K562 (cell line): ENCODE measurements at regions not wholly inside any gene's neighbourhood (a gene's known extent, or its start where the extent isn't known, plus 50 kb on each side); places are given as distances from the start of the nearest gene placed in this dataset.

Experiments
- ATAC-seq: fragments of 200-7000 bp; cut with Tn5 transposase; 3 replicates; pipeline ENCODE4 v1.9.1; 2020; ENCODE audit warnings: moderate library complexity
- BruUV-seq: library from RNA; stranded (reverse); fragments of 400-500 nt; replicated peaks from 2 replicates; lab custom pipeline; 2021; lab: Mats Ljungman, UMichigan
- CTCF ChIA-PET: fragments of 300-600 bp; formaldehyde crosslinking; extraction: SDS; loops from one replicate; lab custom pipeline; 2021; ENCODE audit warnings: low intra/inter-chr PET ratio; lab: Yijun Ruan, JAX
- POLR2A ChIA-PET: fragments of 300-600, 350-650 bp; sonication (Branson Sonifier 250); formaldehyde crosslinking; extraction: SDS; loops from one replicate; lab custom pipeline; 2021; ENCODE audit warnings: antibody characterized with exemption, inconsistent platforms; lab: Yijun Ruan, JAX
- DNase-seq, 4 experiments: peaks; one replicate each; pipeline versions ENCODE4 v3.0.0 to v3.0.0-alpha.2; 2011 to 2018; ENCODE audit warnings: low spot score in 3 of 4, mixed read lengths in 3 of 4; ENCODE audit errors: extremely low read depth in 1 of 4
- FAIRE-seq: peaks from 2 replicates; lab custom pipeline; 2011; peaks lifted over from hg19 to GRCh38; lab: Jason Lieb, UNC
- H2AFZ ChIP-seq: 2 replicates; pipeline ENCODE4 v1.6.0; 2011; ENCODE audit warnings: low read depth, low read length, control low read depth, inconsistent platforms
- H3K27ac ChIP-seq: fragments of 200-600 bp; 3 replicates; pipeline ENCODE4 v1.8.0; 2011; ENCODE audit warnings: low read depth, mild to moderate bottlenecking, control low read depth, inconsistent platforms, low read length, moderate library complexity, mixed read lengths; ENCODE audit errors: extremely low read depth
- H3K27me3 ChIP-seq, 2 experiments: fragments of 300-600 bp in 1 of 2; 2 replicates in 1 of 2; 3 replicates in 1 of 2; pipeline versions ENCODE4 v1.6.0 to v1.8.0; 2011; ENCODE audit warnings: inconsistent platforms in 2 of 2, low read length in 2 of 2, mild to moderate bottlenecking in 1 of 2, mixed read lengths in 1 of 2, moderate library complexity in 1 of 2; ENCODE audit not compliant: control insufficient read depth in 2 of 2, insufficient read depth in 2 of 2
- H3K36me3 ChIP-seq: fragments of 300-600 bp; 3 replicates; pipeline ENCODE4 v1.8.0; 2011; ENCODE audit warnings: mild to moderate bottlenecking, low read length, inconsistent platforms; ENCODE audit not compliant: control insufficient read depth, insufficient read depth
- H3K4me1 ChIP-seq, 2 experiments: fragments of 200-600 bp in 1 of 2; replicated peaks in 1 of 2; 2 replicates in 1 of 2; 3 replicates in 1 of 2; pipeline versions ENCODE4 v1.5.1 to v1.8.0; 2011; ENCODE audit warnings: inconsistent platforms in 2 of 2, low read length in 2 of 2, mild to moderate bottlenecking in 1 of 2, mixed read lengths in 1 of 2, moderate library complexity in 1 of 2; ENCODE audit not compliant: control insufficient read depth in 2 of 2, insufficient read depth in 2 of 2
- H3K4me2 ChIP-seq: 2 replicates; pipeline ENCODE4 v1.6.1; 2011; ENCODE audit warnings: low read length, control low read depth, inconsistent platforms, mixed read lengths; ENCODE audit not compliant: insufficient read depth
- H3K4me3 ChIP-seq: fragments of 200-600 bp; sonication (generic), shearing (Covaris generic); 2 replicates; pipeline ENCODE4 v1.5.1; 2016; ENCODE audit warnings: control low read depth, inconsistent platforms
- H3K79me2 ChIP-seq: fragments of 200-600 bp; 3 replicates; pipeline ENCODE4 v1.8.0; 2011; ENCODE audit warnings: low read length, inconsistent platforms; ENCODE audit not compliant: control insufficient read depth, insufficient read depth
- H3K9ac ChIP-seq, 2 experiments: 2 replicates each; pipeline versions ENCODE4 v1.6.0 to v1.6.1; 2011; ENCODE audit warnings: low read depth in 2 of 2, low read length in 2 of 2, control low read depth in 1 of 2, inconsistent platforms in 1 of 2, mild to moderate bottlenecking in 1 of 2, mixed read lengths in 1 of 2; ENCODE audit not compliant: insufficient read depth in 1 of 2
- H3K9me1 ChIP-seq: one replicate; pipeline ENCODE4 v1.6.0; 2011; ENCODE audit warnings: inconsistent platforms, mild to moderate bottlenecking, low read length, moderate library complexity; ENCODE audit not compliant: control insufficient read depth, insufficient read depth
- H3K9me3 ChIP-seq: replicated peaks from 2 replicates; pipeline ENCODE4 v1.5.1; 2011; ENCODE audit warnings: low read depth, low read length, inconsistent platforms; ENCODE audit not compliant: control insufficient read depth, insufficient read depth
- H4K20me1 ChIP-seq: replicated peaks from 2 replicates; pipeline ENCODE4 v1.6.1; 2011; ENCODE audit warnings: low read length, inconsistent platforms, mixed read lengths; ENCODE audit not compliant: control insufficient read depth, insufficient read depth
- C11orf30 ChIP-seq: fragments of 450-650 bp; IDR thresholded peaks from 2 replicates; pipeline ENCODE4 v1.6.1; 2016; ENCODE audit warnings: low read depth, mild to moderate bottlenecking
- HOXB6 ChIP-seq: fragments of 250-450 bp; sonication (Bioruptor Pico); IDR thresholded peaks from 2 replicates; pipeline ENCODE4 v1.5.1; 2022; ENCODE audit warnings: mild to moderate bottlenecking, borderline replicate concordance
- NCOA4 ChIP-seq: fragments of 450-650 bp; IDR thresholded peaks from 2 replicates; pipeline ENCODE4 v1.6.1; 2018; ENCODE audit warnings: mild to moderate bottlenecking; ENCODE audit not compliant: partially characterized antibody
- NFIC ChIP-seq: fragments of 450-650 bp; IDR thresholded peaks from 2 replicates; pipeline ENCODE4 v1.6.1; 2017; ENCODE audit warnings: mild to moderate bottlenecking, inconsistent platforms
- NFIX ChIP-seq: fragments of 250-450 bp; sonication (Bioruptor Pico); IDR thresholded peaks from 2 replicates; pipeline ENCODE4 v1.4.0; 2020; ENCODE audit warnings: low read depth, mild to moderate bottlenecking, moderate library complexity
- POLR3G ChIP-seq: IDR thresholded peaks from 2 replicates; pipeline ENCODE4 v1.6.1; 2011; ENCODE audit not compliant: insufficient read length, insufficient replicate concordance; ENCODE audit errors: extremely low read depth
- RFX7 ChIP-seq: fragments of 250-450 bp; sonication (Bioruptor Pico); IDR thresholded peaks from 2 replicates; pipeline ENCODE4 v1.5.1; 2021; ENCODE audit warnings: mild to moderate bottlenecking
- RNF2 ChIP-seq: sonication (generic); IDR thresholded peaks from 2 replicates; pipeline ENCODE4 v1.6.1; 2016
- STAT5A ChIP-seq: IDR thresholded peaks from 2 replicates; pipeline ENCODE4 v1.6.1; 2012; ENCODE audit warnings: low read length, inconsistent platforms, borderline replicate concordance
- ZNF584 ChIP-seq: fragments of 200-800 bp; sonication (Bioruptor generic); IDR thresholded peaks from 2 replicates; pipeline ENCODE4 v1.6.1; 2016; ENCODE audit warnings: low read depth, mild to moderate bottlenecking, missing genetic modification characterization, missing compliant biosample characterization
- WGBS: fragments of 100-300 bp; shearing (Covaris generic); methylation state at CpG from one replicate; pipeline ENCODE4 v1.1.6; 2016; ENCODE audit warnings: low coverage, mixed read lengths; ENCODE audit not compliant: insufficient coverage; ENCODE audit errors: missing lambda C conversion rate; 5-methylcytosine and 5-hydroxymethylcytosine counted together
- in situ Hi-C: fragments of 300-500 bp; cut with MboI; formaldehyde crosslinking; loops from 4 replicates; pipeline ENCODE4 v1.15.0; 2018; ENCODE audit warnings: inconsistent platforms, mixed read lengths
- intact Hi-C: fragments of 100-400 bp; cut with micrococcal nuclease; formaldehyde crosslinking; loops from 2 replicates; pipeline ENCODE4 v1.14.2; 2022
- TF ChIP-seq, protein P1 (sequence below): fragments of 250-450 bp; sonication (Bioruptor Pico); IDR thresholded peaks from 2 replicates; pipeline ENCODE4 v1.8.0; 2021; ENCODE audit warnings: moderate library complexity, mild to moderate bottlenecking, inconsistent platforms
- TF ChIP-seq, protein P2 (sequence below): sonication (generic); formaldehyde crosslinking; IDR thresholded peaks from 2 replicates; pipeline ENCODE4 v1.5.0; 2020; ENCODE audit warnings: missing genetic modification reagents
- TF ChIP-seq, protein P3 (sequence below): fragments of 450-650 bp; IDR thresholded peaks from 2 replicates; pipeline ENCODE4 v1.6.1; 2017; ENCODE audit warnings: antibody characterized with exemption, mild to moderate bottlenecking
- TF ChIP-seq, protein P4 (sequence below): fragments of 250-450 bp; sonication (Bioruptor Pico); IDR thresholded peaks from 2 replicates; pipeline ENCODE4 v1.4.0; 2020; ENCODE audit warnings: mild to moderate bottlenecking, moderate library complexity, borderline replicate concordance

DNA sequence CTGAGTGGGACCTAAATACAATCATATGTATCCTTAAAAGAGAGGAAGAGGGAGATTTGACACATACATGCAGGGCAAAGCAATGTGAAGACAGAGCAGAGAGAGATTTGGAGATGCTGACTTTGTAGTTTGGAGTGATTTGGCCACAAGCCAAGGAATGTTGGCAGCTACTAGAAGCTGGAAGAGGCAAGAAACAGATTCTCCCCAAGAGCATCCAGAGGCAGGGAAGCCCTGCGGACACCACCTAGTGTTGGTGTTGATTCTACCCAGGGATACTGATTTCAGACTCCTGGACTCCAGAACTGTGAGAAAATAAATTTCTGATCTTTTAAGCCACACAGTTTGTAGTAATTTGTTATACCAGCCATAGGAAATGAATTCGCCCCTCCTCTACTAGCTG lies 64.9 kb upstream of the OSMR start:
- no peak overlapping the region for H3K4me2 ChIP-seq
- no peak overlapping the region for H2AFZ ChIP-seq
- intact Hi-C loops: no loop called here
- ChIA-PET CTCF (no interaction called here), POLR2A (no interaction called here)
- no peaks in the 10 kb centered on the region for H3K36me3 ChIP-seq
- H3K9me1 ChIP-seq: no peaks in the 10 kb centered on the region
- no peaks in the 10 kb centered on the region for H3K79me2 ChIP-seq
- WGBS: 0% methylated on average over 2 of the region's 2 CpGs
- H3K4me3 ChIP-seq: no peak overlapping the region
- H3K27ac ChIP-seq: no peak overlapping the region
- no peaks in the 10 kb centered on the region for H3K4me1 ChIP-seq
- no peaks in the 10 kb centered on the region for H4K20me1 ChIP-seq
- no TSS peak for BruUV-seq
- DNase-seq: peak in 1 of 4 experiments; percentile 17
- no peaks in the 10 kb centered on the region for H3K27me3 ChIP-seq
- no peak for FAIRE-seq
- no peaks in the 10 kb centered on the region for H3K9me3 ChIP-seq
- in situ Hi-C loops: no loop called here
- no peak for ATAC-seq
- H3K9ac ChIP-seq: no peak overlapping the region
- TF ChIP-seq RFX7 (CRISPR knock-in tag) (no peak), C11orf30 (peak; percentile 19; the same call in 1 of the 2 replicates), STAT5A (no peak), NFIC (peak; percentile 90), NFIX (CRISPR knock-in tag) (peak; percentile 48; the same call in 1 of the 2 replicates), NCOA4 (no peak), POLR3G (no peak), ZNF584 (CRISPR knock-in tag) (no peak), RNF2 (no peak), HOXB6 (CRISPR knock-in tag) (no peak)
- TF ChIP-seq, protein P1, sequence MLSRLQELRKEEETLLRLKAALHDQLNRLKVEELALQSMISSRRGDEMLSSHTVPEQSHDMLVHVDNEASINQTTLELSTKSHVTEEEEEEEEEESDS (CRISPR knock-in tag): no peak
- TF ChIP-seq, protein P2, sequence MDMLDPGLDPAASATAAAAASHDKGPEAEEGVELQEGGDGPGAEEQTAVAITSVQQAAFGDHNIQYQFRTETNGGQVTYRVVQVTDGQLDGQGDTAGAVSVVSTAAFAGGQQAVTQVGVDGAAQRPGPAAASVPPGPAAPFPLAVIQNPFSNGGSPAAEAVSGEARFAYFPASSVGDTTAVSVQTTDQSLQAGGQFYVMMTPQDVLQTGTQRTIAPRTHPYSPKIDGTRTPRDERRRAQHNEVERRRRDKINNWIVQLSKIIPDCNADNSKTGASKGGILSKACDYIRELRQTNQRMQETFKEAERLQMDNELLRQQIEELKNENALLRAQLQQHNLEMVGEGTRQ (CRISPR knock-in tag): no peak
- TF ChIP-seq, protein P3, sequence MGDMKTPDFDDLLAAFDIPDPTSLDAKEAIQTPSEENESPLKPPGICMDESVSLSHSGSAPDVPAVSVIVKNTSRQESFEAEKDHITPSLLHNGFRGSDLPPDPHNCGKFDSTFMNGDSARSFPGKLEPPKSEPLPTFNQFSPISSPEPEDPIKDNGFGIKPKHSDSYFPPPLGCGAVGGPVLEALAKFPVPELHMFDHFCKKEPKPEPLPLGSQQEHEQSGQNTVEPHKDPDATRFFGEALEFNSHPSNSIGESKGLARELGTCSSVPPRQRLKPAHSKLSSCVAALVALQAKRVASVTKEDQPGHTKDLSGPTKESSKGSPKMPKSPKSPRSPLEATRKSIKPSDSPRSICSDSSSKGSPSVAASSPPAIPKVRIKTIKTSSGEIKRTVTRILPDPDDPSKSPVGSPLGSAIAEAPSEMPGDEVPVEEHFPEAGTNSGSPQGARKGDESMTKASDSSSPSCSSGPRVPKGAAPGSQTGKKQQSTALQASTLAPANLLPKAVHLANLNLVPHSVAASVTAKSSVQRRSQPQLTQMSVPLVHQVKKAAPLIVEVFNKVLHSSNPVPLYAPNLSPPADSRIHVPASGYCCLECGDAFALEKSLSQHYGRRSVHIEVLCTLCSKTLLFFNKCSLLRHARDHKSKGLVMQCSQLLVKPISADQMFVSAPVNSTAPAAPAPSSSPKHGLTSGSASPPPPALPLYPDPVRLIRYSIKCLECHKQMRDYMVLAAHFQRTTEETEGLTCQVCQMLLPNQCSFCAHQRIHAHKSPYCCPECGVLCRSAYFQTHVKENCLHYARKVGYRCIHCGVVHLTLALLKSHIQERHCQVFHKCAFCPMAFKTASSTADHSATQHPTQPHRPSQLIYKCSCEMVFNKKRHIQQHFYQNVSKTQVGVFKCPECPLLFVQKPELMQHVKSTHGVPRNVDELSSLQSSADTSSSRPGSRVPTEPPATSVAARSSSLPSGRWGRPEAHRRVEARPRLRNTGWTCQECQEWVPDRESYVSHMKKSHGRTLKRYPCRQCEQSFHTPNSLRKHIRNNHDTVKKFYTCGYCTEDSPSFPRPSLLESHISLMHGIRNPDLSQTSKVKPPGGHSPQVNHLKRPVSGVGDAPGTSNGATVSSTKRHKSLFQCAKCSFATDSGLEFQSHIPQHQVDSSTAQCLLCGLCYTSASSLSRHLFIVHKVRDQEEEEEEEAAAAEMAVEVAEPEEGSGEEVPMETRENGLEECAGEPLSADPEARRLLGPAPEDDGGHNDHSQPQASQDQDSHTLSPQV: no peak
- TF ChIP-seq, protein P4, sequence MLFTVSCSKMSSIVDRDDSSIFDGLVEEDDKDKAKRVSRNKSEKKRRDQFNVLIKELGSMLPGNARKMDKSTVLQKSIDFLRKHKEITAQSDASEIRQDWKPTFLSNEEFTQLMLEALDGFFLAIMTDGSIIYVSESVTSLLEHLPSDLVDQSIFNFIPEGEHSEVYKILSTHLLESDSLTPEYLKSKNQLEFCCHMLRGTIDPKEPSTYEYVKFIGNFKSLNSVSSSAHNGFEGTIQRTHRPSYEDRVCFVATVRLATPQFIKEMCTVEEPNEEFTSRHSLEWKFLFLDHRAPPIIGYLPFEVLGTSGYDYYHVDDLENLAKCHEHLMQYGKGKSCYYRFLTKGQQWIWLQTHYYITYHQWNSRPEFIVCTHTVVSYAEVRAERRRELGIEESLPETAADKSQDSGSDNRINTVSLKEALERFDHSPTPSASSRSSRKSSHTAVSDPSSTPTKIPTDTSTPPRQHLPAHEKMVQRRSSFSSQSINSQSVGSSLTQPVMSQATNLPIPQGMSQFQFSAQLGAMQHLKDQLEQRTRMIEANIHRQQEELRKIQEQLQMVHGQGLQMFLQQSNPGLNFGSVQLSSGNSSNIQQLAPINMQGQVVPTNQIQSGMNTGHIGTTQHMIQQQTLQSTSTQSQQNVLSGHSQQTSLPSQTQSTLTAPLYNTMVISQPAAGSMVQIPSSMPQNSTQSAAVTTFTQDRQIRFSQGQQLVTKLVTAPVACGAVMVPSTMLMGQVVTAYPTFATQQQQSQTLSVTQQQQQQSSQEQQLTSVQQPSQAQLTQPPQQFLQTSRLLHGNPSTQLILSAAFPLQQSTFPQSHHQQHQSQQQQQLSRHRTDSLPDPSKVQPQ (CRISPR knock-in tag): no peak
